Mucosa of descending colon (tissue), 3 donors: ENCODE measurements at regions not wholly inside any gene's neighbourhood (a gene's known extent, or its start where the extent isn't known, plus 50 kb on each side); places are given as distances from the start of the nearest gene placed in this dataset.

Experiments used
- ATAC-seq: fragments of 200-7000 bp; cut with Tn5 transposase; one replicate; pipeline ENCODE4 v1.9.1; 2020; ENCODE audit warnings: mild to moderate bottlenecking, moderate library complexity
- DNase-seq, 3 donors: peaks; one replicate each; pipeline ENCODE4 v3.0.0-alpha.2; 2020
- H3K36me3 ChIP-seq: fragments of 200-600 bp; one replicate; pipeline ENCODE4 v1.8.0; 2021; ENCODE audit warnings: low read depth, mild to moderate bottlenecking
- H3K4me1 ChIP-seq: fragments of 200-600 bp; one replicate; pipeline ENCODE4 v1.8.0; 2021; ENCODE audit warnings: low read depth, mild to moderate bottlenecking
- H3K4me3 ChIP-seq: fragments of 200-600 bp; one replicate; pipeline ENCODE4 v1.8.0; 2021; ENCODE audit warnings: mild to moderate bottlenecking
- H3K9me3 ChIP-seq: fragments of 200-600 bp; one replicate; pipeline ENCODE4 v1.8.0; 2021; ENCODE audit warnings: mild to moderate bottlenecking
- CTCF ChIP-seq: fragments of 200-600 bp; IDR thresholded peaks from one replicate; pipeline ENCODE4 v1.8.0; 2022; ENCODE audit warnings: antibody characterized with exemption, mild to moderate bottlenecking
- intact Hi-C, 2 donors: fragments of 100-400 bp; cut with DNase I in 1 of 2; cut with micrococcal nuclease in 1 of 2; formaldehyde crosslinking; loops; one replicate each; pipeline versions ENCODE4 v1.11.0 to v1.11.1; 2022; cut with DNase I, micrococcal nuclease
- donor health status: DM: no; HTN: no; CAD: no; lungs with moderate emphysema.
- donor health status: DM: no; HTN: no; CAD: no.
- donor health status: DM: no; HTN: yes; CAD: no.

DNA sequence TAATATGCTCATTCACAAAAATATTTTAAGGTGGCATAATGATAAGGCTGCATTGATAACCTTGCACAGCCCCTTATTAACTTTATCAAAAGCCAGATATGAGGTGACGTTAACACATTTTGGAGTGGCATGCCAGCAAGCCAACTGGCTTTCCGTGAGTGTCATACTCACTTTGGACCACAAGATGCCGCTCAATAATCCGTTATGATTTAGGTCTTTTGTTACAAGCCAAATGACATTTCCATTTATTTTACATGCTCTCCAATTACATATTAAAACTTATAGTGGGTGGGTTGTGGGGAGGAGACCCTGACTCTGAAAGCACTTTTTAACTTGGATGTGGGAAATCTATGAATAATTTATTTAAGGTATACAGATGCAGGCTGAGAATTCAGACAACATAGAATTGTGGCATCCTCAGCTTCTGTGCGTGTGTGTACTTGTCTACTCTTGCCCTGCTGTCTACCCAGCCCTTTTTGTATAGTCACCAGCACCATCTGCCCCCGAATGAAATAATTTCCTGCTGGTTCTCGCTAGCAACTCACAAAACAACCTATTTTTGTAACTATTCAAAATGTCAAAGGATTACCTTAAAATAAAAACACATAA is 305.1 kb downstream of the PSAT1 start:
- Histone ChIP-seq H3K9me3 (no peaks in the 10 kb centered on the region), H3K36me3 (no peaks in the 10 kb centered on the region), H3K4me3 (no peak overlapping the region), H3K4me1 (no peaks in the 10 kb centered on the region)
- DNase-seq (peak in 1 of 3 donors; percentile 10), ATAC-seq (no peak)
- intact Hi-C loops = no loop called here
- TF ChIP-seq CTCF = no peak

DNA sequence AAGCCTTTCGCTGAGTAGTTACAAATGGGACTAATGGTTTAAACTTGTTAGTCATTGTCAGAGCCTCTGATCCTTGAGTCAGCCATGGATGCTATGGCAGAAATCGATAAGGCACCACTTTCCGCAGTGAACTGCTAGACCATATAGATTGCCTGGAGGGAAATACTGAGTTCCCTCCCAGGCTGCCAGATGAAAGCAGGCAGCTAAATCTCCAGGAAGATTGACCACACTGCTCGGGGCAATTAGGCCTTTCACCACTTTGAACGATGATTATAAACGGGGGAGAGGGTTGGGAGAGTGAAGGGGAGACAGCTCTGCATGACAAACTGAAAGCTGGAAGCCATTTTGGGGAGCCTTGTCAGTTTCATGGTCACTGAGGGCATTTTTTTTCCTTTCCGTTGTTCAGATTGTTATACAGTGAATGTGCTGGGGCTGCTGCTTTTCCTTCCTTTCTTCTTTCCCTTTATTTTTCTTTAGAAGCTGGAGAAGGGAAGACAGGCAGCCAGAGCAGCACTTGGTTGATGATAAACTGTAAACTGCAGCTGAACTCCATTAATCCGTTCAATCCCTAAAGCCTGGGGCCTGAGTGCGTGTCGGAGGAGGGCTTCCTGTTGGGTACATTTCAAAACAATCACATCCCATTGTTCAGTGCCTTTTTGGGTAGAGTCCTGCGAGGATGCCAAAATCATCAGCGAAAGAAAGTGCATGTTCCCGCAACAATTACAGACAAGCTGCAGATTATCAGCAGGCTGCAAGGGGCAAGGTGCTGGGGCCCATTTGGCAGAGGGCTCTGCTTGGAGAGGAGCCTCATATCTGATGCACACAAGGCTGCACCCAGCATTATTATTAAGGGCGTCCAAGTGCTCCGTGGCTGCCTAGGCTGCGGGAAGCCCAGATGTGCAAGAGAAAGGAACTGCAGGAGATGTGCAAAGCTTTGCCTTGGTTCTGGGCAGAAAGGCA is 308.4 kb downstream of the PSAT1 start:
- Histone ChIP-seq H3K9me3 (no peaks in the 10 kb centered on the region), H3K36me3 (no peaks in the 10 kb centered on the region), H3K4me3 (no peak overlapping the region), H3K4me1 (no peaks in the 10 kb centered on the region)
- DNase-seq (no peak), ATAC-seq (no peak)
- intact Hi-C loops = no loop called here
- no peak for TF ChIP-seq CTCF

- intact Hi-C loops = no loop called here
- H3K9me3 ChIP-seq = no peaks in the 10 kb centered on the region
- no peak for TF ChIP-seq CTCF
- no peak for DNase-seq
- no peaks in the 10 kb centered on the region for H3K4me1 ChIP-seq
- no peaks in the 10 kb centered on the region for H3K36me3 ChIP-seq
- no peak overlapping the region for H3K4me3 ChIP-seq
- ATAC-seq = no peak
These were observed 309.1 kb downstream of the PSAT1 start for GRCh38 chr9:78606001-78606379.

DNA sequence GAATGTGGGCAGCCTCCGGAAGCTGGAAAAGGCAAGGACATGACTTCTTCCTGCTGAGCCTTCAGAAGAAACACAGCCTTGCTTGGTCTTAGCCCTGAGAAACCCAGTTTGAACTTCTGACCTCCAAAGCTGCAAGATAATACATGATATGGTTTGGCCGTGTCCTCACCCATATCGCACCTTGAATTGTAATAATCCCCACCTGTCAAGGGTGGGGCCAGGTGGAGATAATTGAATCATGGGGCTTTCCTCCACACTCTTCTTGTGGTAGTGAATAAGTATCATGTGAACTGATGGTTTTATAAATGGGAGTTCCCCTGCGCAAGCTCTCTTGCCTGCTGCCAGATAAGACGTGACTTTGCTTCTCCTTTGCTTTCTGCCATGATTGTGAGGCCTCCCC is 310.9 kb downstream of the PSAT1 start:
- Histone ChIP-seq H3K36me3 (no peaks in the 10 kb centered on the region), H3K4me3 (no peak overlapping the region), H3K9me3 (no peaks in the 10 kb centered on the region), H3K4me1 (no peaks in the 10 kb centered on the region)
- no peak for DNase-seq
- no peak for TF ChIP-seq CTCF
- intact Hi-C loops = no loop called here
- no peak for ATAC-seq

- ATAC-seq = no peak
- H3K4me3 ChIP-seq = no peak overlapping the region
- no peaks in the 10 kb centered on the region for H3K36me3 ChIP-seq
- no peaks in the 10 kb centered on the region for H3K9me3 ChIP-seq
- no peak for DNase-seq
- H3K4me1 ChIP-seq = no peaks in the 10 kb centered on the region
- no peak for TF ChIP-seq CTCF
- intact Hi-C loops = no loop called here
These were observed 312.5 kb downstream of the PSAT1 start for GRCh38 chr9:78609450-78609849.
